GM12878 (cell line): ENCODE measurements at regions not wholly inside any gene's neighbourhood (a gene's known extent, or its start where the extent isn't known, plus 50 kb on each side); places are given as distances from the start of the nearest gene placed in this dataset.

Source experiments
- ATAC-seq: fragments of 200-7000 bp; cut with Tn5 transposase; 3 replicates; pipeline ENCODE4 v1.9.1; 2020; ENCODE audit warnings: mild to moderate bottlenecking, moderate library complexity
- BruUV-seq: library from RNA; stranded (reverse); fragments of 400-500 nt; replicated peaks from 2 replicates; lab custom pipeline; 2021; lab: Mats Ljungman, UMichigan
- CTCF ChIA-PET: fragments of 300-600 bp; sonication (Branson Sonifier 250); formaldehyde crosslinking; extraction: SDS; loops from one replicate; lab custom pipeline; 2021; ENCODE audit warnings: inconsistent platforms; lab: Yijun Ruan, JAX
- POLR2A ChIA-PET: fragments of 350-600 bp; formaldehyde crosslinking; extraction: SDS; loops from one replicate; lab custom pipeline; 2021; ENCODE audit warnings: inconsistent platforms; lab: Charles Lee
- RAD21 ChIA-PET: fragments of 300-600 bp; sonication (Branson Sonifier 250); formaldehyde crosslinking; loops from one replicate; lab custom pipeline; 2023; ENCODE audit warnings: antibody characterized with exemption; ENCODE audit not compliant: unreplicated experiment; lab: Charles Lee
- SMC1A ChIA-PET: fragments of 300-600 bp; sonication (Branson Sonifier 250); formaldehyde crosslinking; loops from one replicate; lab custom pipeline; 2023; ENCODE audit not compliant: unreplicated experiment, uncharacterized antibody; lab: Charles Lee
- DNase-seq: peaks from one replicate; pipeline ENCODE4 v3.0.0-alpha.2; 2011; ENCODE audit warnings: low read depth, low spot score
- FAIRE-seq: peaks from 3 replicates; lab custom pipeline; 2011; peaks lifted over from hg19 to GRCh38; lab: Jason Lieb, UNC
- H2AFZ ChIP-seq: 2 replicates; pipeline ENCODE4 v1.6.0; 2011; ENCODE audit warnings: low read depth, low read length, control low read depth; ENCODE audit not compliant: control insufficient read depth
- H3K27ac ChIP-seq: 2 replicates; pipeline ENCODE4 v1.5.1; 2011; ENCODE audit warnings: control low read depth; ENCODE audit not compliant: control insufficient read depth, insufficient read depth
- H3K27me3 ChIP-seq, 2 experiments: replicated peaks in 1 of 2; 2 replicates each; pipeline versions ENCODE4 v1.6.0 to v1.6.1; 2011; ENCODE audit warnings: low read length in 1 of 2; ENCODE audit not compliant: control insufficient read depth in 2 of 2, insufficient read depth in 2 of 2
- H3K36me3 ChIP-seq, 2 experiments: 2 replicates each; pipeline ENCODE4 v1.5.1; 2011; ENCODE audit warnings: low read length in 1 of 2; ENCODE audit not compliant: control insufficient read depth in 2 of 2, insufficient read depth in 2 of 2
- H3K4me1 ChIP-seq: 2 replicates; pipeline ENCODE4 v1.6.1; 2011; ENCODE audit warnings: mild to moderate bottlenecking, low read length, moderate library complexity, mixed read lengths; ENCODE audit not compliant: control insufficient read depth, insufficient read depth
- H3K4me2 ChIP-seq: 2 replicates; pipeline ENCODE4 v1.6.0; 2011; ENCODE audit warnings: control low read depth; ENCODE audit not compliant: control insufficient read depth, insufficient read depth
- H3K4me3 ChIP-seq: fragments of 200-600 bp; sonication (generic); 2 replicates; pipeline ENCODE4 v1.5.1; 2016
- H3K79me2 ChIP-seq: 2 replicates; pipeline ENCODE4 v1.6.0; 2011; ENCODE audit warnings: low read length; ENCODE audit not compliant: control insufficient read depth, insufficient read depth
- H3K9ac ChIP-seq: 2 replicates; pipeline ENCODE4 v1.8.0; 2011; ENCODE audit warnings: low read length, control low read depth, mixed read lengths; ENCODE audit not compliant: control insufficient read depth, insufficient read depth
- H3K9me3 ChIP-seq: replicated peaks from 3 replicates; pipeline ENCODE4 v1.5.1; 2011; ENCODE audit warnings: mild to moderate bottlenecking, low read length; ENCODE audit not compliant: control insufficient read depth, insufficient read depth
- H4K20me1 ChIP-seq: 2 replicates; pipeline ENCODE4 v1.6.0; 2011; ENCODE audit not compliant: control insufficient read depth, insufficient read depth
- BMI1 ChIP-seq: fragments of 450-650 bp; IDR thresholded peaks from 2 replicates; pipeline ENCODE4 v1.6.1; 2016; ENCODE audit warnings: mild to moderate bottlenecking, moderate library complexity, borderline replicate concordance
- CBX3 ChIP-seq: fragments of 200-600 bp; sonication (generic); IDR thresholded peaks from 2 replicates; pipeline ENCODE4 v1.6.1; 2016; ENCODE audit warnings: low read depth, borderline replicate concordance
- CBX5 ChIP-seq: sonication (generic); IDR thresholded peaks from 2 replicates; pipeline ENCODE4 v1.6.1; 2016; ENCODE audit warnings: low read depth, moderate library complexity, mild to moderate bottlenecking, inconsistent platforms
- EGR1 ChIP-seq, 2 experiments: IDR thresholded peaks; 1 replicate in 1 of 2; 2 replicates in 1 of 2; pipeline ENCODE4 v1.6.1; 2011 to 2012; ENCODE audit warnings: low read depth in 2 of 2, low read length in 2 of 2, borderline replicate concordance in 1 of 2, mild to moderate bottlenecking in 1 of 2, moderate library complexity in 1 of 2
- FOXK2 ChIP-seq: fragments of 450-650 bp; IDR thresholded peaks from 2 replicates; pipeline ENCODE4 v1.6.1; 2017; ENCODE audit warnings: mild to moderate bottlenecking, moderate library complexity
- HDAC2 ChIP-seq: fragments of 200-600 bp; sonication (generic); IDR thresholded peaks from 2 replicates; pipeline ENCODE4 v1.6.1; 2017
- MYB ChIP-seq: fragments of 150-350 bp; IDR thresholded peaks from 2 replicates; pipeline ENCODE4 v1.6.1; 2014; ENCODE audit warnings: mild to moderate bottlenecking, low read depth, low read length, borderline replicate concordance
- PAX5 ChIP-seq: IDR thresholded peaks from 2 replicates; pipeline ENCODE4 v1.6.1; 2011; ENCODE audit warnings: low read depth, low read length, borderline replicate concordance
- RCOR1 ChIP-seq: conservative IDR thresholded peaks from 2 replicates; pipeline ENCODE4 v1.6.1; 2012; ENCODE audit warnings: low read depth, low read length, improper control_type of control experiment
- RFX5 ChIP-seq: IDR thresholded peaks from 2 replicates; pipeline ENCODE4 v1.6.1; 2011; ENCODE audit warnings: low read depth, low read length, improper control_type of control experiment
- SPI1 ChIP-seq: IDR thresholded peaks from 2 replicates; pipeline ENCODE4 v1.6.1; 2011; ENCODE audit warnings: low read depth, mild to moderate bottlenecking, low read length, moderate library complexity, borderline replicate concordance; ENCODE audit not compliant: insufficient read depth
- SREBF1 ChIP-seq: IDR thresholded peaks from 2 replicates; pipeline ENCODE4 v1.6.1; 2012; ENCODE audit warnings: mild to moderate bottlenecking, low read length
- WRNIP1 ChIP-seq: IDR thresholded peaks from 2 replicates; pipeline ENCODE4 v1.6.1; 2011; ENCODE audit warnings: low read depth, low read length, improper control_type of control experiment, borderline replicate concordance
- ZNF622 ChIP-seq: fragments of 450-650 bp; IDR thresholded peaks from 2 replicates; pipeline ENCODE4 v1.6.1; 2017; ENCODE audit warnings: mild to moderate bottlenecking, inconsistent platforms
- WGBS: methylation state at CpG from one replicate; pipeline ENCODE4 v1.1.6; 2016; ENCODE audit warnings: low lambda C conversion rate; ENCODE audit not compliant: insufficient replicate concordance, insufficient coverage; ENCODE audit errors: missing lambda C conversion rate; 5-methylcytosine and 5-hydroxymethylcytosine counted together
- in situ Hi-C: fragments of 300-500 bp; cut with MboI; formaldehyde crosslinking; loops from 9 replicates; pipeline ENCODE4 v1.14.3; 2018; ENCODE audit warnings: mixed read lengths
- intact Hi-C: fragments of 100-400 bp; cut with micrococcal nuclease; formaldehyde crosslinking; loops from one replicate; pipeline ENCODE4 v1.14.2; 2022; ENCODE audit not compliant: unreplicated experiment
- TF ChIP-seq, protein P1 (sequence below): IDR thresholded peaks from 2 replicates; pipeline ENCODE4 v1.6.1; 2011; ENCODE audit warnings: borderline replicate concordance, low read depth, mild to moderate bottlenecking, moderate library complexity, mixed read lengths, low read length; ENCODE audit not compliant: insufficient read depth; ENCODE audit errors: extremely low read length
- TF ChIP-seq, protein P2 (sequence below): fragments of 450-650 bp; IDR thresholded peaks from 2 replicates; pipeline ENCODE4 v1.6.1; 2017; ENCODE audit warnings: mild to moderate bottlenecking, low read depth, inconsistent platforms; ENCODE audit not compliant: poor library complexity, severe bottlenecking

GRCh38 chr9:124185413-124185812 is 72.3 kb upstream of the NEK6 start:
- SMC1A ChIA-PET: interaction anchor here (1.3 to 2.0 kb wide), 5 partner anchors 8 to 53 kb away, joined by 3 to 11 read pairs (median 4); no protein-coding TSS in a partner anchor
- in situ Hi-C loops: no loop called here
- no peak for DNase-seq
- CTCF ChIA-PET: interaction anchor here (0.6 to 1.6 kb wide), 3 partner anchors 11 to 204 kb away, joined by 3 to 10 read pairs (median 6); no protein-coding TSS in a partner anchor
- Histone ChIP-seq H3K4me2 (no peak overlapping the region), H3K4me3 (no peak overlapping the region), H4K20me1 (no peaks in the 10 kb centered on the region), H2AFZ (no peak overlapping the region)
- no peak for FAIRE-seq
- 97% methylated on average over 5 of the region's 5 CpGs for WGBS
- POLR2A ChIA-PET: interaction anchor here (0.5 to 1.1 kb wide), 2 partner anchors 11 to 51 kb away, joined by 6 to 9 read pairs; no protein-coding TSS in a partner anchor
- BruUV-seq: no TSS peak
- no peak for TF ChIP-seq MYB
- TF ChIP-seq CBX5: no peak
- no peak for TF ChIP-seq SPI1
- TF ChIP-seq PAX5: no peak
- no peak for TF ChIP-seq SREBF1
- TF ChIP-seq, all 136 proteins: peak for 0
- Histone ChIP-seq H3K9me3 (peaks cover 3% of the 10 kb centered on the region; the same call in 1 of the 3 replicates), H3K27me3 (no peaks in the 10 kb centered on the region), H3K36me3 (no peaks in the 10 kb centered on the region), H3K4me1 (no peaks in the 10 kb centered on the region), H3K9ac (no peak overlapping the region), H3K79me2 (no peaks in the 10 kb centered on the region), H3K27ac (no peak overlapping the region)
- no peak for ATAC-seq
- intact Hi-C loops: no loop called here
- RAD21 ChIA-PET: interaction anchor here (1.7 kb wide), 1 partner anchor 11 kb away, joined by 10 read pairs; no protein-coding TSS in a partner anchor

GRCh38 chr9:124187311-124187710 is 70.4 kb upstream of the NEK6 start:
- Histone ChIP-seq H3K27ac (no peak overlapping the region), H3K27me3 (no peaks in the 10 kb centered on the region), H3K4me2 (no peak overlapping the region), H4K20me1 (no peaks in the 10 kb centered on the region), H3K9ac (no peak overlapping the region), H3K4me1 (no peaks in the 10 kb centered on the region), H3K9me3 (peaks cover 3% of the 10 kb centered on the region; the same call in 1 of the 3 replicates), H2AFZ (no peak overlapping the region), H3K79me2 (no peaks in the 10 kb centered on the region), H3K36me3 (no peaks in the 10 kb centered on the region), H3K4me3 (no peak overlapping the region)
- SMC1A ChIA-PET: no interaction called here
- intact Hi-C loops (no loop called here), in situ Hi-C loops (no loop called here)
- ATAC-seq (no peak), DNase-seq (no peak), FAIRE-seq (no peak)
- no TSS peak for BruUV-seq
- 70% methylated on average over 2 of the region's 3 CpGs for WGBS
- RAD21 ChIA-PET: no interaction called here
- POLR2A ChIA-PET: no interaction called here
- CTCF ChIA-PET: no interaction called here
- TF ChIP-seq, protein P1, sequence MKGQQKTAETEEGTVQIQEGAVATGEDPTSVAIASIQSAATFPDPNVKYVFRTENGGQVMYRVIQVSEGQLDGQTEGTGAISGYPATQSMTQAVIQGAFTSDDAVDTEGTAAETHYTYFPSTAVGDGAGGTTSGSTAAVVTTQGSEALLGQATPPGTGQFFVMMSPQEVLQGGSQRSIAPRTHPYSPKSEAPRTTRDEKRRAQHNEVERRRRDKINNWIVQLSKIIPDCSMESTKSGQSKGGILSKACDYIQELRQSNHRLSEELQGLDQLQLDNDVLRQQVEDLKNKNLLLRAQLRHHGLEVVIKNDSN: no peak
- TF ChIP-seq ZNF622: no peak
- TF ChIP-seq CBX3: no peak
- TF ChIP-seq WRNIP1: no peak
- TF ChIP-seq, protein P2, sequence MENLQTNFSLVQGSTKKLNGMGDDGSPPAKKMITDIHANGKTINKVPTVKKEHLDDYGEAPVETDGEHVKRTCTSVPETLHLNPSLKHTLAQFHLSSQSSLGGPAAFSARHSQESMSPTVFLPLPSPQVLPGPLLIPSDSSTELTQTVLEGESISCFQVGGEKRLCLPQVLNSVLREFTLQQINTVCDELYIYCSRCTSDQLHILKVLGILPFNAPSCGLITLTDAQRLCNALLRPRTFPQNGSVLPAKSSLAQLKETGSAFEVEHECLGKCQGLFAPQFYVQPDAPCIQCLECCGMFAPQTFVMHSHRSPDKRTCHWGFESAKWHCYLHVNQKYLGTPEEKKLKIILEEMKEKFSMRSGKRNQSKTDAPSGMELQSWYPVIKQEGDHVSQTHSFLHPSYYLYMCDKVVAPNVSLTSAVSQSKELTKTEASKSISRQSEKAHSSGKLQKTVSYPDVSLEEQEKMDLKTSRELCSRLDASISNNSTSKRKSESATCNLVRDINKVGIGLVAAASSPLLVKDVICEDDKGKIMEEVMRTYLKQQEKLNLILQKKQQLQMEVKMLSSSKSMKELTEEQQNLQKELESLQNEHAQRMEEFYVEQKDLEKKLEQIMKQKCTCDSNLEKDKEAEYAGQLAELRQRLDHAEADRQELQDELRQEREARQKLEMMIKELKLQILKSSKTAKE: no peak
- TF ChIP-seq RFX5: no peak
- no peak for TF ChIP-seq HDAC2
- no peak for TF ChIP-seq FOXK2
- no peak for TF ChIP-seq EGR1 (IDR thresholded peaks at IDR 0.05; ENCODE audit: borderline replicate concordance in 1 of 2, low read depth in 2 of 2, low read length in 2 of 2)
- no peak for TF ChIP-seq BMI1
- TF ChIP-seq RCOR1: no peak
